Trophoblast cell (in vitro differentiated cells and primary cell): ENCODE measurements at regions not wholly inside any gene's neighbourhood (a gene's known extent, or its start where the extent isn't known, plus 50 kb on each side); places are given as distances from the start of the nearest gene placed in this dataset.

Source experiments
- DNase-seq, 2 donors: peaks; one replicate each; pipeline ENCODE4 v3.0.0-alpha.2; 2016
- H2AFZ ChIP-seq: 2 replicates; pipeline ENCODE4 v1.6.1; 2013; ENCODE audit warnings: low read length, moderate library complexity, mild to moderate bottlenecking; ENCODE audit not compliant: insufficient read depth, poor library complexity
- H2AK5ac ChIP-seq: 2 replicates; pipeline ENCODE4 v1.6.1; 2013; ENCODE audit warnings: mild to moderate bottlenecking, low read length
- H2BK120ac ChIP-seq: 2 replicates; pipeline ENCODE4 v1.6.1; 2013; ENCODE audit warnings: low read length, mild to moderate bottlenecking, moderate library complexity; ENCODE audit not compliant: insufficient read depth, poor library complexity
- H2BK12ac ChIP-seq: 2 replicates; pipeline ENCODE4 v1.6.1; 2013; ENCODE audit warnings: mild to moderate bottlenecking, low read length, moderate library complexity
- H2BK5ac ChIP-seq: 2 replicates; pipeline ENCODE4 v1.6.1; 2013; ENCODE audit warnings: low read length, low read depth, moderate library complexity, mild to moderate bottlenecking; ENCODE audit not compliant: poor library complexity
- H3K14ac ChIP-seq: 2 replicates; pipeline ENCODE4 v1.6.1; 2013; ENCODE audit warnings: mild to moderate bottlenecking, low read length
- H3K18ac ChIP-seq: 2 replicates; pipeline ENCODE4 v1.6.1; 2013; ENCODE audit warnings: mild to moderate bottlenecking, low read length
- H3K23ac ChIP-seq: 2 replicates; pipeline ENCODE4 v1.6.1; 2013; ENCODE audit warnings: low read length
- H3K27ac ChIP-seq: 2 replicates; pipeline ENCODE4 v1.5.1; 2013; ENCODE audit warnings: low read depth, mild to moderate bottlenecking, inconsistent platforms, low read length, moderate library complexity
- H3K27me3 ChIP-seq: 2 replicates; pipeline ENCODE4 v1.6.1; 2013; ENCODE audit warnings: inconsistent platforms, mild to moderate bottlenecking, low read length, moderate library complexity; ENCODE audit not compliant: insufficient read depth
- H3K36me3 ChIP-seq, 2 experiments: 1 replicate in 1 of 2; 2 replicates in 1 of 2; pipeline ENCODE4 v1.6.1; 2013; ENCODE audit warnings: low read length in 2 of 2, mild to moderate bottlenecking in 2 of 2, moderate library complexity in 1 of 2; ENCODE audit not compliant: insufficient read depth in 2 of 2, control insufficient read depth in 1 of 2
- H3K4ac ChIP-seq: 2 replicates; pipeline ENCODE4 v1.6.1; 2013; ENCODE audit warnings: low read depth, mild to moderate bottlenecking, low read length, moderate library complexity
- H3K4me1 ChIP-seq, 2 experiments: 1 replicate in 1 of 2; 2 replicates in 1 of 2; pipeline ENCODE4 v1.6.1; 2013; ENCODE audit warnings: low read length in 2 of 2, mild to moderate bottlenecking in 2 of 2, moderate library complexity in 1 of 2; ENCODE audit not compliant: insufficient read depth in 2 of 2, control insufficient read depth in 1 of 2
- H3K4me2 ChIP-seq: 2 replicates; pipeline ENCODE4 v1.6.1; 2013; ENCODE audit warnings: inconsistent platforms, mild to moderate bottlenecking, low read length, moderate library complexity
- H3K4me3 ChIP-seq: 2 replicates; pipeline ENCODE4 v1.5.1; 2013; ENCODE audit warnings: mild to moderate bottlenecking, low read depth, low read length, inconsistent platforms
- H3K79me1 ChIP-seq: one replicate; pipeline ENCODE4 v1.6.1; 2013; ENCODE audit warnings: low read length
- H3K79me2 ChIP-seq: 2 replicates; pipeline ENCODE4 v1.6.1; 2013; ENCODE audit warnings: low read length, mild to moderate bottlenecking; ENCODE audit not compliant: control insufficient read depth, insufficient read depth, poor library complexity
- H3K9ac ChIP-seq: 2 replicates; pipeline ENCODE4 v1.6.1; 2013; ENCODE audit warnings: mild to moderate bottlenecking, low read length
- H3K9me3 ChIP-seq: 2 replicates; pipeline ENCODE4 v1.6.1; 2013; ENCODE audit warnings: low read depth, mild to moderate bottlenecking, control low read depth, inconsistent platforms, low read length; ENCODE audit not compliant: insufficient read depth
- H4K12ac ChIP-seq: 2 replicates; pipeline ENCODE4 v1.6.1; 2013; ENCODE audit warnings: low read depth, mild to moderate bottlenecking, low read length, moderate library complexity
- H4K8ac ChIP-seq: 2 replicates; pipeline ENCODE4 v1.6.1; 2013; ENCODE audit warnings: low read depth, mild to moderate bottlenecking, low read length, moderate library complexity
- H4K91ac ChIP-seq: one replicate; pipeline ENCODE4 v1.6.1; 2013; ENCODE audit warnings: low read depth, mild to moderate bottlenecking, low read length, moderate library complexity
- WGBS: extraction: QIAGEN DNeasy Blood & Tissue Kit; methylation state at CpG from one replicate; pipeline ENCODE4 v1.1.7; 2013; ENCODE audit warnings: missing lambda C conversion rate; ENCODE audit not compliant: insufficient read length, insufficient coverage; ENCODE audit errors: extremely low coverage; 5-methylcytosine and 5-hydroxymethylcytosine counted together

- WGBS = no CpG with 5 or more reads among the region's 4 CpGs
- Histone ChIP-seq H3K23ac (no peak overlapping the region), H3K4me3 (no peak overlapping the region), H3K4ac (no peak overlapping the region), H4K91ac (no peak overlapping the region), H3K79me2 (no peaks in the 10 kb centered on the region), H3K79me1 (no peaks in the 10 kb centered on the region), H3K36me3 (no peaks in the 10 kb centered on the region), H3K14ac (no peak overlapping the region), H2BK5ac (no peak overlapping the region), H2AK5ac (no peak overlapping the region), H3K9me3 (no peaks in the 10 kb centered on the region), H2BK120ac (no peak overlapping the region), H3K9ac (no peak overlapping the region), H4K12ac (no peak overlapping the region), H2AFZ (no peak overlapping the region), H3K27me3 (no peaks in the 10 kb centered on the region), H3K4me1 (no peaks in the 10 kb centered on the region), H4K8ac (no peak overlapping the region), H3K18ac (no peak overlapping the region), H3K27ac (no peak overlapping the region), H3K4me2 (no peak overlapping the region), H2BK12ac (no peak overlapping the region)
- DNase-seq = no peak
These were observed 119.3 kb upstream of the PRKCQ start for GRCh38 chr10:6699336-6699735.

DNA sequence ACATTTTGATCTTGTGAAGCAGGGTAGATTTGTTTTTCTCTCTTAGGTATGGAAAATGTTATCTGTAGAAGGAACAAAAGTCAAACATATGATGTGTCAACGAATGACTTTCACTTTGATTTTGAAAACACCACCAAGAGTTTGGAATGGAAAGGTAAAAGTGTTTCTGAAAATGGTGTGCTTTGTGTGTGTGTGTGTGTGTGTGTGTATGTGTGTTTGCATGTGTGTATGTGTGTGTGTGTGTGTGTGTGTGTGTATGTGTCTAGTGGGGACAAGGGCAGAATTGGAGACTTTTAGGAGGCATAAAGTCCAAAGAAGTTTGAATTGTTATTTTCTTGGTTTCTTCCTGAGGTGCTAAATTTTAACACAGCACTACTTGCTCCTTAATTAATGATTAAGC lies 115.4 kb upstream of the PRKCQ start:
- Histone ChIP-seq H3K4me1 (no peaks in the 10 kb centered on the region), H3K14ac (no peak overlapping the region), H2AK5ac (no peak overlapping the region), H3K23ac (no peak overlapping the region), H3K79me1 (no peaks in the 10 kb centered on the region), H4K8ac (no peak overlapping the region), H2AFZ (no peak overlapping the region), H3K27me3 (no peaks in the 10 kb centered on the region), H3K9me3 (no peaks in the 10 kb centered on the region), H3K9ac (no peak overlapping the region), H3K4me2 (no peak overlapping the region), H2BK12ac (no peak overlapping the region), H3K4me3 (no peak overlapping the region), H3K4ac (no peak overlapping the region), H3K27ac (no peak overlapping the region), H3K18ac (no peak overlapping the region), H4K91ac (no peak overlapping the region), H4K12ac (no peak overlapping the region), H2BK120ac (no peak overlapping the region), H3K79me2 (no peaks in the 10 kb centered on the region), H3K36me3 (no peaks in the 10 kb centered on the region), H2BK5ac (no peak overlapping the region)
- no peak for DNase-seq
- no CpG with 5 or more reads among the region's 1 CpG for WGBS

GRCh38 chr10:6694447-6695140 lies 114.5 kb upstream of the PRKCQ start:
- no peak overlapping the region for H2BK120ac ChIP-seq
- no peak overlapping the region for H4K91ac ChIP-seq
- no peaks in the 10 kb centered on the region for H3K27me3 ChIP-seq
- H4K12ac ChIP-seq = no peak overlapping the region
- no peak overlapping the region for H4K8ac ChIP-seq
- no CpG with 5 or more reads among the region's 8 CpGs for WGBS
- no peak overlapping the region for H2BK12ac ChIP-seq
- H3K4me3 ChIP-seq = no peak overlapping the region
- DNase-seq = no peak
- no peaks in the 10 kb centered on the region for H3K4me1 ChIP-seq
- H3K18ac ChIP-seq = no peak overlapping the region
- no peaks in the 10 kb centered on the region for H3K79me1 ChIP-seq
- H2BK5ac ChIP-seq = no peak overlapping the region
- no peak overlapping the region for H2AFZ ChIP-seq
- no peak overlapping the region for H3K27ac ChIP-seq
- no peak overlapping the region for H3K23ac ChIP-seq
- no peak overlapping the region for H3K9ac ChIP-seq
- H3K9me3 ChIP-seq = no peaks in the 10 kb centered on the region
- H3K14ac ChIP-seq = no peak overlapping the region
- H3K79me2 ChIP-seq = no peaks in the 10 kb centered on the region
- H2AK5ac ChIP-seq = no peak overlapping the region
- no peak overlapping the region for H3K4ac ChIP-seq
- no peak overlapping the region for H3K4me2 ChIP-seq
- no peaks in the 10 kb centered on the region for H3K36me3 ChIP-seq

DNA sequence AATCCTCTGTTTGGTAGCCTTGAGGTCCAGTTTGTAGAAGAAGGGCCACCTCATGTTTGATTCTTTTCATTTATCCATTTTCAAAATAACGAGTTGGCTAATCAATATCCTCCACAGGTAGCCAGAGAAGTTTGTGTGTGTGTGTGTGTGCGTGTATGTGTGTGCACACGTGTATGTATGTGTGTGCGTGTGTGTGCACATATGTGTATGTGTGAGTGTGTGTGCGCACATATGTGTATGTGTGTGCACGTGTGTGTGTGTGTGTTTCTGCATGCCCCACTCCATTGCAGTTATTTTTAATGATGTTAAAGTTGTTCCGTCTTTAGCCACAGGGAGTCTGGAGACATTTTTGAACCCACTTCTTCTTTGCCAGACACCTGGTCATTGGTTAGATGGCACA lies 112.8 kb upstream of the PRKCQ start:
- Histone ChIP-seq H3K79me1 (no peaks in the 10 kb centered on the region), H2BK12ac (no peak overlapping the region), H4K91ac (no peak overlapping the region), H3K4ac (no peak overlapping the region), H3K36me3 (no peaks in the 10 kb centered on the region), H3K9me3 (no peaks in the 10 kb centered on the region), H3K4me2 (no peak overlapping the region), H2BK120ac (no peak overlapping the region), H3K23ac (no peak overlapping the region), H3K9ac (no peak overlapping the region), H3K4me3 (no peak overlapping the region), H4K8ac (no peak overlapping the region), H4K12ac (no peak overlapping the region), H3K27ac (no peak overlapping the region), H3K79me2 (no peaks in the 10 kb centered on the region), H3K18ac (no peak overlapping the region), H3K14ac (no peak overlapping the region), H3K4me1 (no peaks in the 10 kb centered on the region), H2BK5ac (no peak overlapping the region), H2AFZ (no peak overlapping the region), H3K27me3 (no peaks in the 10 kb centered on the region), H2AK5ac (no peak overlapping the region)
- no CpG with 5 or more reads among the region's 7 CpGs for WGBS
- DNase-seq = no peak
